GM18508 (cell line): ENCODE measurements at regions not wholly inside any gene's neighbourhood (a gene's known extent, or its start where the extent isn't known, plus 50 kb on each side); places are given as distances from the start of the nearest gene placed in this dataset.
"Not testable (repeated sequence)": the region's sequence is repeated elsewhere in the genome, so short reads cannot be mapped to it uniquely, and the experiment has no call there.

Experiments used
- ATAC-seq: cut with Tn5 transposase; IDR thresholded peaks from one replicate; pipeline ENCODE4 v1.9.1; 2021; ENCODE audit warnings: moderate number of reproducible peaks; ENCODE audit not compliant: insufficient read depth, unreplicated experiment

GRCh38 chr6:18527836-18528743 is 140.9 kb downstream of the RNF144B start:
- no peak for ATAC-seq

GRCh38 chr6:18530201-18530600 is 143.1 kb downstream of the RNF144B start:
- ATAC-seq = no peak

GRCh38 chr6:18532139-18532538 is 145.0 kb downstream of the RNF144B start:
- ATAC-seq = no peak

DNA sequence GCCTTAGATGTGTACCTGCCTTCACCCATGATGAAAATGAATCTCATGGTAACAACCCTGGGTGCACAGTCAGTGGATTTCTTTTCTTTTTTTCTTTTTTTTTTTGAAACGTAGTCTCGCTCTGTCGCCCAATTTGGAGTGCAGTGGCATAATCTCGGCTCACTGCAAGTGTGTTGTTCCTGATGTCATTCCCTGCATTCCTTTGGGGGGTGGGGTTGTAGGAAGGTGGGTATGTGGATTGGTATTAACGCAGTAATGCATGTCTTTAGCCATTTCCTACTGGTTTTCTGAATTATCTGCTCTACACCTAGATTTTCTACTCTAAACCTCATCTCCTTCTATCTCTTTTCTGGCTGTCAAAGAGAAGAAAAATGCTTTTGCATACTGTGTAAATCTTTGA is 146.6 kb downstream of the RNF144B start:
- ATAC-seq = no peak

DNA sequence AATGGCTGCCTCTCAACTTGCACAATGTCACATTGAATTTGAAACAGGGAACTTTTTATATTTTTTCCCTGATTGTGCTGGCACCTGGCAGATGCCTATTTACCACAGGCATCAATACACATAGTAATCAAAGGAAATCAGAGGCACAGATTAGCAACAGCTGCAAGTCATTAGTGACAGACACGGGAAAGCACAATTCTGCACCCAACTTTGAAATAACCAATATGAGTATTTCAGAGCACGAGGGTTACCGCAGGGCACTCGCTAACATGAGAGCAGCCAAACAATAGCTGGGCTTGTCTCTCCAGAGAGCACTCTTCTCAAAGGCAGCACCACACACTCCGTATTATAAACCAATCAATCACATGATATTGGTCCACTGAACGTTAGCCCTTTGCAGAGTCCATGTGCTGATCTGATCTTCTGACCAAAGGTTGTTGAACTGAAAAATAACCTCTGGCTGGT is 149.5 kb downstream of the RNF144B start:
- ATAC-seq = no peak

DNA sequence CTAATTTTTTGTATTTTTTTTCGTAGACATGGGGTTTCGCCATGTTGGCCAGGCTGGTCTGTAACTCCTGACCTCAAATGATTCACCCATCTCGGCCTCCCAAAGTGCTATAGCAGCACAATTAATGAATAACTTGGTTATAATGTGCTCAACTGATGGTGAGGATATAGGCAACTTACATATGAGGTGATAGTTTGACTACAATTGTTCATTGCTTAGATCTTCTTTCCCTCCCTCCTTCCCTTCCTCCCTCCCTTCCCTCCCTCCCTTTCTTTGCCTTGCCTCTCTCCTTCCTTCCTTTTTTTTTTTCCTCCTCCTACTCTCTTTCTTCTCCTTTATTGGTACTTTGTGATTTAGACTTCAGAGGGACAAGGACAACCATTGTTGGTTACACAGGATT is 151.2 kb downstream of the RNF144B start:
- ATAC-seq = no peak

DNA sequence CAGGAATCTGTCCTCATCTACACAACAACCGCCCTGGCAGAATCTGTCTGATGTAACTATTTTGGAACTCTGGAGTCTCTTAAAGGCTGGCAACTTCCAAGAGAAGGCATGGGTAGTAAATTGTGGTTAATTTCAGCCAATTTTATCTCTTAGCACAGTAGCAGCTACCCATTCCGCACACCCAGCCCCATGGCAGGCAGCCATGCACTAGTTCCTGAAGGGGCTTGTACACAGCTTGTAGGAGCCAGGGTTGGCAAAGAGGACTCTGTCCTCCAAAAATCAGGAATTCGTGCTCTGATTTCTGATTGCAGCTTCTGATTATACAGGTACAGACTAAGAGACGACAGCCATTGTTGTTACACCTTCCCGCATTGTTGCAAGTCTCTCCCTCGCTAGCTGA is 155.9 kb downstream of the RNF144B start:
- no peak for ATAC-seq

DNA sequence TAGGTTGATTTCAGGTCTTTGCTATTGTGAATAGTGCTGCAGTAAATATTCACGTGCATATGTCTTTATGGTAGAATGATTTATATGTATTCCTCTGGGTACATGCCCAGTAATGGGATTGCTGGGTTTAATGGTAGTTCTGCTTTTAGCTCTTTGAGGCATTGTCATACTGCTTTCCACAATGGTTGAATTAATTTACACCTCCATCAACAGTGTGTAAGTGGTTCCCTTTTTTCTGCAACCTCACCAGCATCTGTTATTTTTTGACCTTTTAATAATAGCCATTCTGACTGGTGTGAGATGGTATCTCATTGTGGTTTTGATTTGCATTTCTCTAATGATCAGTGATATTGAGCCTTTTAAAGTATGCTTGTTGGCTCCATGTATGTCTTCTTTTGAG is 158.0 kb downstream of the RNF144B start:
- ATAC-seq = not testable (repeated sequence)

DNA sequence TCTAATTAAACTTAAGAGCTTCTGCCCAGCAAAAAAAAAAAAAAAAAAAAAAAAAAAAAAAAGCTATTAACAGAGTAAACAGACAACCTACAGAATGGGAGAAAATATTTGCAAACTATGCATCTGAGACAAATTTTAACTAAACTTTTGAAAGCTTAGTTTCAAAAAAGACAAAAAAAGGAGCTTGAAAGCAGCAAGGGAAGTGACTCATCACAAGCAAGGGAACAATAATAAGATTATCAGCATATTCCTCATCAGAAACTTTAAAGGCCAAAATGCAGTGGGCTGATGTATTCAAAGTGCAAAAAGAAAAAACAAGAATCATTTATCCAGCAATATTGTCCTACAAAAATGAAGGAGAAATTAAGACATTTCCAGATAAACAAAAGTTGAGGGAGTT is 158.6 kb downstream of the RNF144B start:
- no peak for ATAC-seq

DNA sequence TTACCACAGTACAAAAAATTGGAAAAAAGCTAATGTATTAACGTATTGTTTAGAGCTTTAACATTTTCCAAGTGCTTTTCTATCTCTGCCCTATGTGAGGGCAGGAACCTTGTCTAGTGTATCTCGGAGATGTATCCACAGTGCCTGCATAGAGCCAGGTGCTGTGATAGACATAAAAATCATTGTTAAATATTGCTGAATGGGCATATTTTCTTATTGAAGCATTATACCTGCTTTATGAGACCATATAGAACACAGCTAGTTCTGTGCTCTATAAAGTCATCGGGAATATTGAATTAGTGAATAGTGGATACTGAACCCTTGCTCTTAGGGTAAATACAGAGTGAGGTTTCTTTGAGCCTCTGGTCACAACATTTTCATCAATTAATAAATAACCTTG is 163.0 kb downstream of the RNF144B start:
- ATAC-seq = no peak

GRCh38 chr6:18551228-18551627 is 164.1 kb downstream of the RNF144B start:
- ATAC-seq = no peak

- ATAC-seq = no peak
These were observed 168.6 kb downstream of the RNF144B start for GRCh38 chr6:18555750-18556149.

GRCh38 chr6:18561037-18561750 is 174.0 kb downstream of the RNF144B start:
- ATAC-seq = no peak

- no peak for ATAC-seq
These were observed 175.6 kb downstream of the RNF144B start for GRCh38 chr6:18562726-18563125.

DNA sequence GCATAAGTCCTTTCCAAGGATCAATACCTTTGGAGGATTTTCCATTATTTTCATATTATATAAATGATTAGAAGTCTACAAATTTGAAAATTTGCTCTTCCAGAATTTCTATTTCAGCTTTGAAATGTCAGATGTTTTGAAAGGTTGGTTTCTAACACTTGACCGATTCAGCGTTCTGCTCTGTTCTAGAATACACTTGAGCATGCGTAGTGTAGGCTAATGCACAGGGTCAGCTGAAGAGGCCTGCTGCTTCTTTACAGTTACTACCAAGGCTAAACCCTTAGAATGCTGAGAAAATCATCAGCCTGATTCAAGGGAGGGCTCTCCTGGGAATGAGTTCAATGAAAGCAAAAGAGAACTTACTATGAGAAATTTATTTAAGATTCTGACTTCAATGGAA is 177.6 kb downstream of the RNF144B start:
- ATAC-seq = no peak

GRCh38 chr6:18565231-18565630 is 178.1 kb downstream of the RNF144B start:
- no peak for ATAC-seq

- ATAC-seq = no peak
These were observed 180.2 kb downstream of the RNF144B start for GRCh38 chr6:18567380-18567779.

GRCh38 chr6:18577491-18577890 is 190.3 kb downstream of the RNF144B start:
- ATAC-seq = no peak

- ATAC-seq = no peak
These were observed 192.0 kb downstream of the RNF144B start for GRCh38 chr6:18579166-18579565.

GRCh38 chr6:18579869-18580268 is 192.7 kb downstream of the RNF144B start:
- ATAC-seq = no peak

- ATAC-seq = no peak
These were observed 197.2 kb downstream of the RNF144B start for GRCh38 chr6:18584372-18584771.
